Glutamatergic neuron (in vitro differentiated cells): ENCODE measurements at regions not wholly inside any gene's neighbourhood (a gene's known extent, or its start where the extent isn't known, plus 50 kb on each side); places are given as distances from the start of the nearest gene placed in this dataset.

ENCODE experiments used
- DNase-seq: peaks from one replicate; pipeline ENCODE4 v3.0.0; 2022
- H3K27ac Mint-ChIP-seq: one replicate; pipeline ENCODE4 v1.8.0; 2020; ENCODE audit warnings: mild to moderate bottlenecking, mixed read lengths, inconsistent platforms; ENCODE audit not compliant: unreplicated experiment
- H3K27me3 Mint-ChIP-seq: one replicate; pipeline ENCODE4 v1.8.0; 2020; ENCODE audit warnings: mild to moderate bottlenecking, moderate library complexity, mixed read lengths, inconsistent platforms; ENCODE audit not compliant: unreplicated experiment
- H3K36me3 Mint-ChIP-seq: one replicate; pipeline ENCODE4 v1.8.0; 2020; ENCODE audit warnings: mild to moderate bottlenecking, mixed read lengths, inconsistent platforms; ENCODE audit not compliant: unreplicated experiment
- H3K4me1 Mint-ChIP-seq: one replicate; pipeline ENCODE4 v1.8.0; 2020; ENCODE audit warnings: mild to moderate bottlenecking, low read depth, mixed read lengths, inconsistent platforms; ENCODE audit not compliant: unreplicated experiment
- H3K4me3 Mint-ChIP-seq: one replicate; pipeline ENCODE4 v1.8.0; 2020; ENCODE audit warnings: mild to moderate bottlenecking, mixed read lengths, inconsistent platforms; ENCODE audit not compliant: unreplicated experiment
- H3K9me3 Mint-ChIP-seq: one replicate; pipeline ENCODE4 v1.8.0; 2020; ENCODE audit warnings: mild to moderate bottlenecking, moderate library complexity, mixed read lengths, inconsistent platforms; ENCODE audit not compliant: unreplicated experiment
- CTCF ChIP-seq: fragments of 200-600 bp; sonication (generic); IDR thresholded peaks from one replicate; pipeline ENCODE4 v1.5.0; 2021; ENCODE audit not compliant: partially characterized antibody, unreplicated experiment

GRCh38 chr12:90174198-90174510 is 465.5 kb upstream of the ATP2B1 start:
- no peak overlapping the region for H3K4me3 Mint-ChIP-seq
- no peak for DNase-seq
- H3K4me1 Mint-ChIP-seq: peaks cover 11% of the 10 kb centered on the region
- peak overlapping the region; percentile 56 for H3K27ac Mint-ChIP-seq
- H3K9me3 Mint-ChIP-seq: no peaks in the 10 kb centered on the region
- H3K27me3 Mint-ChIP-seq: no peaks in the 10 kb centered on the region
- no peaks in the 10 kb centered on the region for H3K36me3 Mint-ChIP-seq
- TF ChIP-seq CTCF: no peak

GRCh38 chr12:90173499-90174197 is 465.0 kb upstream of the ATP2B1 start:
- H3K27me3 Mint-ChIP-seq: no peaks in the 10 kb centered on the region
- no peak overlapping the region for H3K4me3 Mint-ChIP-seq
- peak overlapping the region; percentile 3 for H3K27ac Mint-ChIP-seq
- no peaks in the 10 kb centered on the region for H3K36me3 Mint-ChIP-seq
- H3K4me1 Mint-ChIP-seq: peaks cover 11% of the 10 kb centered on the region
- no peak for DNase-seq
- no peaks in the 10 kb centered on the region for H3K9me3 Mint-ChIP-seq
- no peak for TF ChIP-seq CTCF

- H3K9me3 Mint-ChIP-seq: no peaks in the 10 kb centered on the region
- peaks cover 11% of the 10 kb centered on the region for H3K4me1 Mint-ChIP-seq
- H3K27me3 Mint-ChIP-seq: no peaks in the 10 kb centered on the region
- no peak for TF ChIP-seq CTCF
- H3K4me3 Mint-ChIP-seq: no peak overlapping the region
- no peak for DNase-seq
- no peak overlapping the region for H3K27ac Mint-ChIP-seq
- no peaks in the 10 kb centered on the region for H3K36me3 Mint-ChIP-seq
Measured at GRCh38 chr12:90172524-90172923, 463.9 kb upstream of the ATP2B1 start.

GRCh38 chr12:90170740-90171139 is 462.1 kb upstream of the ATP2B1 start:
- peaks cover 11% of the 10 kb centered on the region for H3K4me1 Mint-ChIP-seq
- H3K27ac Mint-ChIP-seq: no peak overlapping the region
- no peak overlapping the region for H3K4me3 Mint-ChIP-seq
- no peaks in the 10 kb centered on the region for H3K9me3 Mint-ChIP-seq
- TF ChIP-seq CTCF: no peak
- no peaks in the 10 kb centered on the region for H3K27me3 Mint-ChIP-seq
- DNase-seq: no peak
- H3K36me3 Mint-ChIP-seq: no peaks in the 10 kb centered on the region

GRCh38 chr12:90167518-90168208 is 459.0 kb upstream of the ATP2B1 start:
- H3K9me3 Mint-ChIP-seq: no peaks in the 10 kb centered on the region
- TF ChIP-seq CTCF: no peak
- H3K4me1 Mint-ChIP-seq: no peaks in the 10 kb centered on the region
- H3K36me3 Mint-ChIP-seq: no peaks in the 10 kb centered on the region
- H3K4me3 Mint-ChIP-seq: no peak overlapping the region
- no peaks in the 10 kb centered on the region for H3K27me3 Mint-ChIP-seq
- DNase-seq: no peak
- H3K27ac Mint-ChIP-seq: no peak overlapping the region
